GM12878 (cell line): ENCODE measurements at regions not wholly inside any gene's neighbourhood (a gene's known extent, or its start where the extent isn't known, plus 50 kb on each side); places are given as distances from the start of the nearest gene placed in this dataset.

Source experiments
- ATAC-seq: fragments of 200-7000 bp; cut with Tn5 transposase; 3 replicates; pipeline ENCODE4 v1.9.1; 2020; ENCODE audit warnings: mild to moderate bottlenecking, moderate library complexity
- BruUV-seq: library from RNA; stranded (reverse); fragments of 400-500 nt; replicated peaks from 2 replicates; lab custom pipeline; 2021; lab: Mats Ljungman, UMichigan
- CTCF ChIA-PET: fragments of 300-600 bp; sonication (Branson Sonifier 250); formaldehyde crosslinking; extraction: SDS; loops from one replicate; lab custom pipeline; 2021; ENCODE audit warnings: inconsistent platforms; lab: Yijun Ruan, JAX
- POLR2A ChIA-PET: fragments of 350-600 bp; formaldehyde crosslinking; extraction: SDS; loops from one replicate; lab custom pipeline; 2021; ENCODE audit warnings: inconsistent platforms; lab: Charles Lee
- RAD21 ChIA-PET: fragments of 300-600 bp; sonication (Branson Sonifier 250); formaldehyde crosslinking; loops from one replicate; lab custom pipeline; 2023; ENCODE audit warnings: antibody characterized with exemption; ENCODE audit not compliant: unreplicated experiment; lab: Charles Lee
- SMC1A ChIA-PET: fragments of 300-600 bp; sonication (Branson Sonifier 250); formaldehyde crosslinking; loops from one replicate; lab custom pipeline; 2023; ENCODE audit not compliant: unreplicated experiment, uncharacterized antibody; lab: Charles Lee
- DNase-seq: peaks from one replicate; pipeline ENCODE4 v3.0.0-alpha.2; 2011; ENCODE audit warnings: low read depth, low spot score
- FAIRE-seq: peaks from 3 replicates; lab custom pipeline; 2011; peaks lifted over from hg19 to GRCh38; lab: Jason Lieb, UNC
- H2AFZ ChIP-seq: 2 replicates; pipeline ENCODE4 v1.6.0; 2011; ENCODE audit warnings: low read depth, low read length, control low read depth; ENCODE audit not compliant: control insufficient read depth
- H3K27ac ChIP-seq: 2 replicates; pipeline ENCODE4 v1.5.1; 2011; ENCODE audit warnings: control low read depth; ENCODE audit not compliant: control insufficient read depth, insufficient read depth
- H3K27me3 ChIP-seq, 2 experiments: replicated peaks in 1 of 2; 2 replicates each; pipeline versions ENCODE4 v1.6.0 to v1.6.1; 2011; ENCODE audit warnings: low read length in 1 of 2; ENCODE audit not compliant: control insufficient read depth in 2 of 2, insufficient read depth in 2 of 2
- H3K36me3 ChIP-seq, 2 experiments: 2 replicates each; pipeline ENCODE4 v1.5.1; 2011; ENCODE audit warnings: low read length in 1 of 2; ENCODE audit not compliant: control insufficient read depth in 2 of 2, insufficient read depth in 2 of 2
- H3K4me1 ChIP-seq: 2 replicates; pipeline ENCODE4 v1.6.1; 2011; ENCODE audit warnings: mild to moderate bottlenecking, low read length, moderate library complexity, mixed read lengths; ENCODE audit not compliant: control insufficient read depth, insufficient read depth
- H3K4me2 ChIP-seq: 2 replicates; pipeline ENCODE4 v1.6.0; 2011; ENCODE audit warnings: control low read depth; ENCODE audit not compliant: control insufficient read depth, insufficient read depth
- H3K4me3 ChIP-seq: fragments of 200-600 bp; sonication (generic); 2 replicates; pipeline ENCODE4 v1.5.1; 2016
- H3K79me2 ChIP-seq: 2 replicates; pipeline ENCODE4 v1.6.0; 2011; ENCODE audit warnings: low read length; ENCODE audit not compliant: control insufficient read depth, insufficient read depth
- H3K9ac ChIP-seq: 2 replicates; pipeline ENCODE4 v1.8.0; 2011; ENCODE audit warnings: low read length, control low read depth, mixed read lengths; ENCODE audit not compliant: control insufficient read depth, insufficient read depth
- H3K9me3 ChIP-seq: replicated peaks from 3 replicates; pipeline ENCODE4 v1.5.1; 2011; ENCODE audit warnings: mild to moderate bottlenecking, low read length; ENCODE audit not compliant: control insufficient read depth, insufficient read depth
- H4K20me1 ChIP-seq: 2 replicates; pipeline ENCODE4 v1.6.0; 2011; ENCODE audit not compliant: control insufficient read depth, insufficient read depth
- BMI1 ChIP-seq: fragments of 450-650 bp; IDR thresholded peaks from 2 replicates; pipeline ENCODE4 v1.6.1; 2016; ENCODE audit warnings: mild to moderate bottlenecking, moderate library complexity, borderline replicate concordance
- CHD1 ChIP-seq: IDR thresholded peaks from 2 replicates; pipeline ENCODE4 v1.6.1; 2012; ENCODE audit warnings: low read depth, low read length, improper control_type of control experiment
- IKZF2 ChIP-seq, 2 experiments: fragments of 450-650 bp; IDR thresholded peaks; 2 replicates each; pipeline ENCODE4 v1.6.1; 2017; ENCODE audit warnings: mild to moderate bottlenecking in 2 of 2, moderate library complexity in 2 of 2
- KAT2A ChIP-seq: conservative IDR thresholded peaks from 2 replicates; pipeline ENCODE4 v1.6.1; 2011; ENCODE audit warnings: low read depth, low read length; ENCODE audit not compliant: control insufficient read depth
- MXI1 ChIP-seq: fragments of 150-350 bp; IDR thresholded peaks from 2 replicates; pipeline ENCODE4 v1.6.1; 2011; ENCODE audit warnings: low read depth, mild to moderate bottlenecking, inconsistent platforms, low read length, improper control_type of control experiment
- MYC ChIP-seq: IDR thresholded peaks from 2 replicates; pipeline ENCODE4 v1.6.1; 2011; ENCODE audit warnings: mild to moderate bottlenecking, low read length, moderate library complexity, inconsistent platforms; ENCODE audit not compliant: insufficient read depth, insufficient replicate concordance, insufficient read length, severe bottlenecking
- NR2F1 ChIP-seq: fragments of 450-650 bp; conservative IDR thresholded peaks from 2 replicates; pipeline ENCODE4 v1.6.1; 2017; ENCODE audit warnings: mild to moderate bottlenecking
- RAD51 ChIP-seq: fragments of 450-650 bp; IDR thresholded peaks from 2 replicates; pipeline ENCODE4 v1.6.1; 2016; ENCODE audit warnings: moderate library complexity, mild to moderate bottlenecking, inconsistent platforms
- TAF1 ChIP-seq: IDR thresholded peaks from 2 replicates; pipeline ENCODE4 v1.6.1; 2011; ENCODE audit warnings: mild to moderate bottlenecking, low read depth, low read length, borderline replicate concordance
- TARDBP ChIP-seq: IDR thresholded peaks from 2 replicates; pipeline ENCODE4 v1.6.1; 2016; ENCODE audit warnings: borderline replicate concordance
- ZNF217 ChIP-seq: fragments of 450-650 bp; IDR thresholded peaks from 2 replicates; pipeline ENCODE4 v1.6.1; 2017; ENCODE audit warnings: antibody characterized with exemption, mild to moderate bottlenecking
- ZSCAN29 ChIP-seq: fragments of 450-650 bp; IDR thresholded peaks from 2 replicates; pipeline ENCODE4 v1.6.1; 2017; ENCODE audit warnings: mild to moderate bottlenecking, moderate library complexity
- WGBS: methylation state at CpG from one replicate; pipeline ENCODE4 v1.1.6; 2016; ENCODE audit warnings: low lambda C conversion rate; ENCODE audit not compliant: insufficient replicate concordance, insufficient coverage; ENCODE audit errors: missing lambda C conversion rate; 5-methylcytosine and 5-hydroxymethylcytosine counted together
- in situ Hi-C: fragments of 300-500 bp; cut with MboI; formaldehyde crosslinking; loops from 9 replicates; pipeline ENCODE4 v1.14.3; 2018; ENCODE audit warnings: mixed read lengths
- intact Hi-C: fragments of 100-400 bp; cut with micrococcal nuclease; formaldehyde crosslinking; loops from one replicate; pipeline ENCODE4 v1.14.2; 2022; ENCODE audit not compliant: unreplicated experiment
- TF ChIP-seq, protein P1 (sequence below): fragments of 450-650 bp; IDR thresholded peaks from 2 replicates; pipeline ENCODE4 v1.6.1; 2016; ENCODE audit warnings: mild to moderate bottlenecking
- TF ChIP-seq, protein P2 (sequence below): fragments of 450-650 bp; IDR thresholded peaks from 2 replicates; pipeline ENCODE4 v1.6.1; 2016; ENCODE audit warnings: mild to moderate bottlenecking
- TF ChIP-seq, protein P3 (sequence below): IDR thresholded peaks from 2 replicates; pipeline ENCODE4 v1.6.1; 2012; ENCODE audit warnings: low read length, inconsistent platforms
- TF ChIP-seq, protein P4 (sequence below): fragments of 450-650 bp; IDR thresholded peaks from 2 replicates; pipeline ENCODE4 v1.6.1; 2016; ENCODE audit warnings: mild to moderate bottlenecking, moderate library complexity, borderline replicate concordance

DNA sequence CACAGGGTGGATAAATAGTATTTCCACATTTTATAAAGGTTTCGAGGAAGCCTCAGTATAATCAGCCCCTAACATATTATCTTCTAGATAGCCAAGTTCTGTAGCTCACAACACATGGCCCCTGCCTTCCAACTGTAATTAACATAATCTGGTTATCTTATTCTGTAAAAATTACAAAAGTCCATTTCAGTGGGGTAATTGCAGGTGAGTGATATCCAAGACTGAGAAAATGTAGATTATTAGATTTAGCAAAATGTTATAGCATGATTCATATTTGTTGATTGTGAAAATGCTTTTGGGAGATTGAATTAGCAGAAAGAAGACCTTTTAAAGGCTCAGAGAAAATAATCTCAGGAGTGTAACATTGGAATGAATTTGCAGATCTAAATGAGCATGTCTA lies 168.3 kb upstream of the GPC6 start (continued):
- TF ChIP-seq, protein P1, sequence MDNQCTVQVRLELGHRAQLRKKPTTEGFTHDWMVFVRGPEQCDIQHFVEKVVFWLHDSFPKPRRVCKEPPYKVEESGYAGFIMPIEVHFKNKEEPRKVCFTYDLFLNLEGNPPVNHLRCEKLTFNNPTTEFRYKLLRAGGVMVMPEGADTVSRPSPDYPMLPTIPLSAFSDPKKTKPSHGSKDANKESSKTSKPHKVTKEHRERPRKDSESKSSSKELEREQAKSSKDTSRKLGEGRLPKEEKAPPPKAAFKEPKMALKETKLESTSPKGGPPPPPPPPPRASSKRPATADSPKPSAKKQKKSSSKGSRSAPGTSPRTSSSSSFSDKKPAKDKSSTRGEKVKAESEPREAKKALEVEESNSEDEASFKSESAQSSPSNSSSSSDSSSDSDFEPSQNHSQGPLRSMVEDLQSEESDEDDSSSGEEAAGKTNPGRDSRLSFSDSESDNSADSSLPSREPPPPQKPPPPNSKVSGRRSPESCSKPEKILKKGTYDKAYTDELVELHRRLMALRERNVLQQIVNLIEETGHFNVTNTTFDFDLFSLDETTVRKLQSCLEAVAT = no peak
- TF ChIP-seq RAD51 (no peak), BMI1 (no peak), ZNF217 (no peak)
- TF ChIP-seq, protein P2, sequence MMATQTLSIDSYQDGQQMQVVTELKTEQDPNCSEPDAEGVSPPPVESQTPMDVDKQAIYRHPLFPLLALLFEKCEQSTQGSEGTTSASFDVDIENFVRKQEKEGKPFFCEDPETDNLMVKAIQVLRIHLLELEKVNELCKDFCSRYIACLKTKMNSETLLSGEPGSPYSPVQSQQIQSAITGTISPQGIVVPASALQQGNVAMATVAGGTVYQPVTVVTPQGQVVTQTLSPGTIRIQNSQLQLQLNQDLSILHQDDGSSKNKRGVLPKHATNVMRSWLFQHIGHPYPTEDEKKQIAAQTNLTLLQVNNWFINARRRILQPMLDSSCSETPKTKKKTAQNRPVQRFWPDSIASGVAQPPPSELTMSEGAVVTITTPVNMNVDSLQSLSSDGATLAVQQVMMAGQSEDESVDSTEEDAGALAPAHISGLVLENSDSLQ = no peak
- TF ChIP-seq, protein P3, sequence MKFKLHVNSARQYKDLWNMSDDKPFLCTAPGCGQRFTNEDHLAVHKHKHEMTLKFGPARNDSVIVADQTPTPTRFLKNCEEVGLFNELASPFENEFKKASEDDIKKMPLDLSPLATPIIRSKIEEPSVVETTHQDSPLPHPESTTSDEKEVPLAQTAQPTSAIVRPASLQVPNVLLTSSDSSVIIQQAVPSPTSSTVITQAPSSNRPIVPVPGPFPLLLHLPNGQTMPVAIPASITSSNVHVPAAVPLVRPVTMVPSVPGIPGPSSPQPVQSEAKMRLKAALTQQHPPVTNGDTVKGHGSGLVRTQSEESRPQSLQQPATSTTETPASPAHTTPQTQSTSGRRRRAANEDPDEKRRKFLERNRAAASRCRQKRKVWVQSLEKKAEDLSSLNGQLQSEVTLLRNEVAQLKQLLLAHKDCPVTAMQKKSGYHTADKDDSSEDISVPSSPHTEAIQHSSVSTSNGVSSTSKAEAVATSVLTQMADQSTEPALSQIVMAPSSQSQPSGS = no peak

DNA sequence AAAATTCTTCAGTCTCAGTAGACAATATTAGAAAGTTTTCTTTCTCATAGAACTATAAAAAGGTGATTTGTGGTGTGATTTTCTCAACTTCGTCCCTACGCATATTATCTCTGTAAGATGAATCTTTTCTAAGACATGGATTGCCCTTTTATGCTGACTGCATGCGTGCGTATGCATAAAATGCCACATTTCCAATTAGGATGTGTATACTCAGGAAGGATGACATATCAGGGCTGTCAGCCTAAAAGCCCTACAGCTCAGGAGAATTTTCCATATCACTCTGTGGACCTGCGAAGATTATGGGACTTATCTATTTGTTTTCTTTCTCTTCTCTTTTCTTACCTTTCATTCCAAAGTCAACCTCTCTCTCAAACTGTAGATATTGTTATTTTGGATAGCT lies 166.5 kb upstream of the GPC6 start:
- in situ Hi-C loops (no loop called here), intact Hi-C loops (no loop called here)
- WGBS = 34% methylated on average over 5 of the region's 5 CpGs
- H3K9me3 ChIP-seq = no peaks in the 10 kb centered on the region
- H2AFZ ChIP-seq = no peak overlapping the region
- no peaks in the 10 kb centered on the region for H3K4me1 ChIP-seq
- H3K79me2 ChIP-seq = no peaks in the 10 kb centered on the region
- H3K36me3 ChIP-seq = no peaks in the 10 kb centered on the region
- no peak overlapping the region for H3K27ac ChIP-seq
- ChIA-PET SMC1A (no interaction called here), POLR2A (no interaction called here), CTCF (no interaction called here), RAD21 (no interaction called here)
- H3K4me3 ChIP-seq = no peak overlapping the region
- no peak overlapping the region for H3K9ac ChIP-seq
- ATAC-seq (no peak), DNase-seq (no peak), FAIRE-seq (no peak)
- H3K27me3 ChIP-seq = no peaks in the 10 kb centered on the region
- BruUV-seq = no TSS peak
- H4K20me1 ChIP-seq = no peaks in the 10 kb centered on the region
- no peak overlapping the region for H3K4me2 ChIP-seq
- TF ChIP-seq NR2F1 = no peak
- no peak for TF ChIP-seq ZSCAN29
- TF ChIP-seq TAF1 = no peak
- no peak for TF ChIP-seq IKZF2 (IDR thresholded peaks at IDR 0.05)
- no peak for TF ChIP-seq MYC
- TF ChIP-seq, protein P4, sequence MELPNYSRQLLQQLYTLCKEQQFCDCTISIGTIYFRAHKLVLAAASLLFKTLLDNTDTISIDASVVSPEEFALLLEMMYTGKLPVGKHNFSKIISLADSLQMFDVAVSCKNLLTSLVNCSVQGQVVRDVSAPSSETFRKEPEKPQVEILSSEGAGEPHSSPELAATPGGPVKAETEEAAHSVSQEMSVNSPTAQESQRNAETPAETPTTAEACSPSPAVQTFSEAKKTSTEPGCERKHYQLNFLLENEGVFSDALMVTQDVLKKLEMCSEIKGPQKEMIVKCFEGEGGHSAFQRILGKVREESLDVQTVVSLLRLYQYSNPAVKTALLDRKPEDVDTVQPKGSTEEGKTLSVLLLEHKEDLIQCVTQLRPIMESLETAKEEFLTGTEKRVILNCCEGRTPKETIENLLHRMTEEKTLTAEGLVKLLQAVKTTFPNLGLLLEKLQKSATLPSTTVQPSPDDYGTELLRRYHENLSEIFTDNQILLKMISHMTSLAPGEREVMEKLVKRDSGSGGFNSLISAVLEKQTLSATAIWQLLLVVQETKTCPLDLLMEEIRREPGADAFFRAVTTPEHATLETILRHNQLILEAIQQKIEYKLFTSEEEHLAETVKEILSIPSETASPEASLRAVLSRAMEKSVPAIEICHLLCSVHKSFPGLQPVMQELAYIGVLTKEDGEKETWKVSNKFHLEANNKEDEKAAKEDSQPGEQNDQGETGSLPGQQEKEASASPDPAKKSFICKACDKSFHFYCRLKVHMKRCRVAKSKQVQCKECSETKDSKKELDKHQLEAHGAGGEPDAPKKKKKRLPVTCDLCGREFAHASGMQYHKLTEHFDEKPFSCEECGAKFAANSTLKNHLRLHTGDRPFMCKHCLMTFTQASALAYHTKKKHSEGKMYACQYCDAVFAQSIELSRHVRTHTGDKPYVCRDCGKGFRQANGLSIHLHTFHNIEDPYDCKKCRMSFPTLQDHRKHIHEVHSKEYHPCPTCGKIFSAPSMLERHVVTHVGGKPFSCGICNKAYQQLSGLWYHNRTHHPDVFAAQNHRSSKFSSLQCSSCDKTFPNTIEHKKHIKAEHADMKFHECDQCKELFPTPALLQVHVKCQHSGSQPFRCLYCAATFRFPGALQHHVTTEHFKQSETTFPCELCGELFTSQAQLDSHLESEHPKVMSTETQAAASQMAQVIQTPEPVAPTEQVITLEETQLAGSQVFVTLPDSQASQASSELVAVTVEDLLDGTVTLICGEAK = no peak
- TF ChIP-seq MXI1 = no peak
- no peak for TF ChIP-seq CHD1
- no peak for TF ChIP-seq KAT2A
- TF ChIP-seq TARDBP = no peak
